Keratinocyte (primary cell): ENCODE measurements at regions not wholly inside any gene's neighbourhood (a gene's known extent, or its start where the extent isn't known, plus 50 kb on each side); places are given as distances from the start of the nearest gene placed in this dataset.

ENCODE experiments used
- DNase-seq: peaks from one replicate; pipeline ENCODE4 v3.0.0-alpha.2; 2011; ENCODE audit warnings: low read depth, missing footprints, low spot score
- FAIRE-seq: peaks from 2 replicates; lab custom pipeline; 2011; peaks lifted over from hg19 to GRCh38; lab: Jason Lieb, UNC
- H2AFZ ChIP-seq: 2 replicates; pipeline ENCODE4 v1.6.0; 2012; ENCODE audit warnings: low read length, control low read depth, inconsistent platforms; ENCODE audit not compliant: control insufficient read depth
- H3K27ac ChIP-seq: 2 replicates; pipeline ENCODE4 v1.5.1; 2011; ENCODE audit warnings: low read length; ENCODE audit not compliant: control insufficient read depth, insufficient read depth
- H3K27me3 ChIP-seq: 3 replicates; pipeline ENCODE4 v1.6.0; 2011; ENCODE audit warnings: low read length; ENCODE audit not compliant: control insufficient read depth, insufficient read depth; ENCODE audit errors: extremely low read depth
- H3K36me3 ChIP-seq, 2 experiments: 2 replicates in 1 of 2; 3 replicates in 1 of 2; pipeline ENCODE4 v1.5.1; 2011; ENCODE audit warnings: low read length in 2 of 2, mild to moderate bottlenecking in 1 of 2; ENCODE audit not compliant: control insufficient read depth in 2 of 2, insufficient read depth in 2 of 2; ENCODE audit errors: extremely low read depth in 1 of 2
- H3K4me1 ChIP-seq: 3 replicates; pipeline ENCODE4 v1.5.1; 2011; ENCODE audit warnings: low read length; ENCODE audit not compliant: control insufficient read depth, insufficient read depth; ENCODE audit errors: extremely low read depth
- H3K4me2 ChIP-seq: 3 replicates; pipeline ENCODE4 v1.6.0; 2011; ENCODE audit warnings: low read depth, low read length; ENCODE audit not compliant: control insufficient read depth, insufficient read depth; ENCODE audit errors: extremely low read depth
- H3K4me3 ChIP-seq, 3 experiments: fragments of 200-600 bp in 1 of 3; sonication (generic) in 1 of 3; 2 replicates in 2 of 3; 3 replicates in 1 of 3; pipeline ENCODE4 v1.5.1; 2011 to 2016; ENCODE audit warnings: low read length in 3 of 3, mild to moderate bottlenecking in 3 of 3, control low read depth in 2 of 3, inconsistent platforms in 1 of 3, low read depth in 1 of 3, mixed read lengths in 1 of 3, mixed run types in 1 of 3, moderate library complexity in 1 of 3; ENCODE audit not compliant: control insufficient read depth in 2 of 3, insufficient read depth in 2 of 3; ENCODE audit errors: extremely low read depth in 1 of 3
- H3K79me2 ChIP-seq: 2 replicates; pipeline ENCODE4 v1.6.0; 2012; ENCODE audit warnings: low read length; ENCODE audit not compliant: control insufficient read depth, insufficient read depth
- H3K9ac ChIP-seq: 3 replicates; pipeline ENCODE4 v1.6.0; 2011; ENCODE audit warnings: low read length; ENCODE audit not compliant: control insufficient read depth, insufficient read depth; ENCODE audit errors: extremely low read depth
- H3K9me1 ChIP-seq: 3 replicates; pipeline ENCODE4 v1.6.0; 2011; ENCODE audit warnings: low read length; ENCODE audit not compliant: control insufficient read depth, insufficient read depth; ENCODE audit errors: extremely low read depth
- H3K9me3 ChIP-seq: 2 replicates; pipeline ENCODE4 v1.5.1; 2012; ENCODE audit warnings: low read depth, low read length; ENCODE audit not compliant: control insufficient read depth
- H4K20me1 ChIP-seq: 3 replicates; pipeline ENCODE4 v1.6.0; 2011; ENCODE audit warnings: low read length; ENCODE audit not compliant: control insufficient read depth, insufficient read depth; ENCODE audit errors: extremely low read depth
- CTCF ChIP-seq, 3 experiments: IDR thresholded peaks in 1 of 3; conservative IDR thresholded peaks in 1 of 3; optimal IDR thresholded peaks in 1 of 3; 2 replicates in 2 of 3; 3 replicates in 1 of 3; pipeline versions ENCODE3 to v1.5.1; 2011; ENCODE audit warnings: low read length in 3 of 3, mild to moderate bottlenecking in 3 of 3, moderate library complexity in 2 of 3, control low read depth in 1 of 3, inconsistent platforms in 1 of 3; ENCODE audit not compliant: insufficient read depth in 2 of 3; ENCODE audit errors: extremely low read depth in 1 of 3
- EZH2 ChIP-seq: IDR thresholded peaks from one replicate; pipeline ENCODE4 v1.6.1; 2012; ENCODE audit warnings: inconsistent platforms, mild to moderate bottlenecking, low read length, moderate library complexity
- dilution Hi-C: fragments of 300-500 bp; cut with MboI; formaldehyde crosslinking; loops from one replicate; pipeline ENCODE4 v1.7.0; 2020; ENCODE audit warnings: low sequenced_read_pairs; ENCODE audit not compliant: extremely low pct_ligation_motif_present

- TF ChIP-seq CTCF (optimal IDR thresholded peaks at IDR 0.05 in 1 of 3, IDR thresholded peaks at IDR 0.05 in 1 of 3, conservative IDR thresholded peaks at IDR 0.05 in 1 of 3; ENCODE audit: extremely low read depth in 1 of 3, insufficient read depth in 2 of 3, low read length in 3 of 3): no peak
- no peak for TF ChIP-seq EZH2
- DNase-seq (no peak), FAIRE-seq (no peak)
- H3K9ac ChIP-seq: no peak overlapping the region
- no peak overlapping the region for H3K27ac ChIP-seq
- no peaks in the 10 kb centered on the region for H3K4me1 ChIP-seq
- H3K79me2 ChIP-seq: no peaks in the 10 kb centered on the region
- no peaks in the 10 kb centered on the region for H3K36me3 ChIP-seq
- H3K9me1 ChIP-seq: no peaks in the 10 kb centered on the region
- H3K4me3 ChIP-seq: no peak overlapping the region
- no peak overlapping the region for H3K4me2 ChIP-seq
- no peak overlapping the region for H2AFZ ChIP-seq
- H3K27me3 ChIP-seq: no peaks in the 10 kb centered on the region
- no peaks in the 10 kb centered on the region for H4K20me1 ChIP-seq
- dilution Hi-C loops: no loop called here
- no peaks in the 10 kb centered on the region for H3K9me3 ChIP-seq
These were observed 238.3 kb downstream of the GALC start for GRCh38 chr14:87754520-87755223.

DNA sequence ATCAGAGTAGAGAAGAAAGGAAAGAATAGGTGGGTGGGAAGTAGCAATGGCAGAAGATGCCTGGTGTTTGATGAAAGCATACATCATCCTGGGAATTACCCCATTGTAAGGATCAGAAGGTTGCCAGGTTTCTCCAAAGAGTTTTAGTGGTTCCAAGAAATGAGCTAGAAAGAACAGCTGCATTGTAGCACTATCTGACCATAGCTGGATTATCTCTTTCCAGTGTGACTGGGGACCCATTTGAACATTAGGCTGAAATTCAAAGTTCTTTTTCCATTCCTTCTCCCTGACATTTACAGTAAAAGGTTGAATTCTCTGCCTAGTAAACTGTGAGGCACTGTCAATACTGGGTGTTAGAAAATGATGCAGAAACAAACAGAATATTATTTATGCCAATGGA is 244.4 kb downstream of the GALC start:
- no peaks in the 10 kb centered on the region for H3K4me1 ChIP-seq
- H3K4me2 ChIP-seq: no peak overlapping the region
- no peaks in the 10 kb centered on the region for H3K27me3 ChIP-seq
- no peak for FAIRE-seq
- dilution Hi-C loops: no loop called here
- H3K36me3 ChIP-seq: no peaks in the 10 kb centered on the region
- H3K79me2 ChIP-seq: no peaks in the 10 kb centered on the region
- H3K27ac ChIP-seq: no peak overlapping the region
- TF ChIP-seq CTCF (optimal IDR thresholded peaks at IDR 0.05 in 1 of 3, IDR thresholded peaks at IDR 0.05 in 1 of 3, conservative IDR thresholded peaks at IDR 0.05 in 1 of 3; ENCODE audit: extremely low read depth in 1 of 3, insufficient read depth in 2 of 3, low read length in 3 of 3) (no peak), EZH2 (no peak)
- no peak overlapping the region for H2AFZ ChIP-seq
- no peak overlapping the region for H3K4me3 ChIP-seq
- H3K9me3 ChIP-seq: no peaks in the 10 kb centered on the region
- DNase-seq: no peak
- no peak overlapping the region for H3K9ac ChIP-seq
- no peaks in the 10 kb centered on the region for H4K20me1 ChIP-seq
- H3K9me1 ChIP-seq: no peaks in the 10 kb centered on the region
